DMS53 treated with DMSO at 0.1 percent for 48 hours (cell line): ENCODE measurements at regions not wholly inside any gene's neighbourhood (a gene's known extent, or its start where the extent isn't known, plus 50 kb on each side); places are given as distances from the start of the nearest gene placed in this dataset.

ENCODE experiments used
- DNase-seq: peaks from one replicate; lab custom pipeline; 2025; ENCODE audit not compliant: unreplicated experiment; lab: John Stamatoyannopoulos, UW

DNA sequence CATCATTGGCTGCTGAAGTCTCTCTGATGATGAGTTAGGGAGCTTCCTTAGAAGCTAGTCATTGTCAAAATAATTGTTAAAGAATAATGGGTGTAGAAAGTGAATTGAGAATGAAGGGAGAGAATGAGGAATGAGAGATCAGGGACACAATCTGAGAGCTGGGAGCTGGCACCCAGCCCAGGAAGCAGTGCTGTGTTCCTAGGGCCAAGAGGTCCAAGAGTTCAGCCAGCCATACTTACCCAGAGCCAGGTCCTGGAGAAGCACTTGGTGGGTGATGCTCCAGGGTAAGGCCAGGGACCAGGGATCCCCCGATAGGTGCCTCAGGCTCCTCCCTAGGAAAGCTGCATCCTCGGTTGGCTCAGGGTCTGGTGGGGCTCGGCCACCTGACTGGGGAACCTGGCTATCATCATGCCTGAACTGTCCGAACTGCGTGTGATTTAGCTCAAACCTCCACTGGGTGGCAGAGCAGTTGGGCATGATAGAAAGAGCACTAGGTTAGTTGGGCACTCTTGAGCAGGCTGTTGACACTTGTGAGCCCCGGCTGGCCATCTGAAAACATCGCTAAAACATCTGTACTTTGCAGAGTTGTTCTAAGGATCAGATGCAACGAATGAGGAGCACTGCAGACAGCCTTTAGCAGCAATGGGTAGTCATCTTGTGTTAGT lies 123.9 kb upstream of the NCAM1 start:
- DNase-seq: peak; percentile 62

- DNase-seq: no peak
Measured at GRCh38 chr11:112839051-112839450, 122.2 kb upstream of the NCAM1 start.

DNA sequence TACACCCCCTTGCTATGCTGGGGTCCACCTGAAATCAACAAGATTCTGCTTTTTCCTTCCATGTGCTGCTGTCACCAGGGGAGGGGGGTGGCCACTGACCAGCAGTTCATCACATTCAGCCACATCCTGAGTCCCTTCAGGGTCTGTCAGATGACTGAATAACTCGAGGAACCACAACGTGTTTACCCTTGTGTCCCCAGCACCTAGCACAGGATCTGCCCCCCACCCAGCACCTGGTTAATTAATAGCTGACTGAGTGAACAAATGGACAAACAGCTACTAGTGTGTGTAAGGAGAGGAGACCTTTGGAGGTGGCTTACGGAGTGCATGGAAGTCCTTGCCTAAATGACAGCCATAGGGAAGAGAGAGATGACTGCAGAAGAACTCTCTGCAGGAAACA lies 119.5 kb upstream of the NCAM1 start:
- DNase-seq: no peak

GRCh38 chr11:112842151-112842550 lies 119.1 kb upstream of the NCAM1 start:
- DNase-seq: no peak

DNA sequence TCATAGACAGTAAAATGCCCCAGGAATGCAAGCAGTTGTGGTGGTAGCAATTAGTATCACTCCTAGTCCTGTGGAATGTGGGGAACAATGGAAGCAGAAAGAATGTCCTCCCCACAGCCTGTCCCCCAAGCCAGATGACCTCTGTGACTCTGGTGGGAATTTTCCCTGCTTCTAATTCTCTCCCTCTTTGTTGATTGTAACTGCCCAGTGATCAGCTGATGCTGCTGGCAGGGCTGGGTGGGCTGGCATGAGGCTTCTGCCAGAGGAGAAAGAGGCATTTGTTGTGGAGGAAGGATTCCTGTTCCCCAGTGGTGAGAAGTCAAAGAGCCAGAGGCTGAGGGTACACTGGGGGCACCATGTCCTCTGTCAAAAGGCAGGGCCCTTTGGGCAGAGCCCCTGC lies 116.7 kb upstream of the NCAM1 start:
- no peak for DNase-seq

GRCh38 chr11:112847568-112847967 lies 113.7 kb upstream of the NCAM1 start:
- DNase-seq: no peak

GRCh38 chr11:112852143-112852866 lies 108.9 kb upstream of the NCAM1 start:
- DNase-seq: no peak

- no peak for DNase-seq
Measured at GRCh38 chr11:112856133-112856532, 105.1 kb upstream of the NCAM1 start.

DNA sequence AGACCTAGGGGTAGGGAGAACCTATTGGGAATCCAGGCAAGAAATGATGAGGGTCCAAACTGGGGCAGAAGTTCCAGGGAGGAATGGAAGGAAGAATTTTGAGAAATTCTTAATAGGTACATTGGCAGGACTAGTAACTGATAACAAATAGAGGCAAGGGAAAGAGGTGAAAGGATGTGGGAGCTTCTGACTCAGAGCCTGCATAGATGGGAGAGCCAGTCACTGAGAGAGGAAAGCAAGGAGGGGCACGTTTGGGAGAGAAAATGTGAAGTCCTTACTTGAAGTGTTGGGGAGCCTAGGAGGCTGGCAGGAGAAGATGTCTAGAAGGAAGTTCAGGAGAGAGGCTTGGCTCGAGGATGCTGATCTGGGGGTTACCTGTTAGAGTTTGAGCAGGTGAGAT lies 104.6 kb upstream of the NCAM1 start:
- no peak for DNase-seq

- DNase-seq: no peak
Measured at GRCh38 chr11:112858289-112859023, 102.8 kb upstream of the NCAM1 start.

- DNase-seq: no peak
Measured at GRCh38 chr11:112859787-112860186, 101.4 kb upstream of the NCAM1 start.

GRCh38 chr11:112861356-112861755 lies 99.9 kb upstream of the NCAM1 start:
- DNase-seq: no peak

DNA sequence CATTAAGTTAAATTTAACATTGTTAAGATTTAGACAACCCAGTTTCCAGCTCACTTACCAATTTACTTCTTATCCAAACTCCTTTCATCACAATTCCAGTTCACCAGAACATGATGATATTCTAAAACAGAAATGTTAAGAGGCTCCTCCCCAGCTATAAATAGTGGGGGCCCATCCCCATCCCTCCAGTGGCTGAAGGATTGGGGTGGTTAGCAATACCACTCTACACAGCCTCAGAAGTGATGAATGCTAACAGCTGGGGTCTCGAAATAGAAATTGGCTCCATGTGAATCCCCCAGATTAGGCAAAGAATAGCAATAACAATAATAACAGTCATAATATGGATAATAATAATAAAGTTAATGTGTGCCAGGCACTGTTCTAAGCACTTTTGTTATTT lies 97.9 kb upstream of the NCAM1 start:
- no peak for DNase-seq

DNA sequence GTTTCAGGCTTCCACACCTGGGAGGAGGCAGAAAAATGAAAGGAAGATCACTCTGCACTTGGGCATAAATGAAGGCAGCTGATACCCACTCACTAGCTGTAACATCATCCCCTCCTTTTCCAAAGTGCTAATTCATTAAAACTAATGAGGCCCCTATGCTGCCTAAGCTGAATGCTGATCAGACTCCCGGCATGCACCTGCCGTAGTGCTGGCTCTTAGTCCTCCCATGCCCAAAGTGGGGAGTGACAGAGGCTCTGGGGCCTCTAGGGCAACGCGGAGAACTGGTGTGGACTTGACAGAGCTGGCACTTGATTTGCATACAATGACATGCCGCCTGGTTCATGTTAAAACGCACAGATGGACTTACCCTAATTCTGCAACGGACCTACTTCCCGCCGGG lies 96.5 kb upstream of the NCAM1 start:
- DNase-seq: no peak

DNA sequence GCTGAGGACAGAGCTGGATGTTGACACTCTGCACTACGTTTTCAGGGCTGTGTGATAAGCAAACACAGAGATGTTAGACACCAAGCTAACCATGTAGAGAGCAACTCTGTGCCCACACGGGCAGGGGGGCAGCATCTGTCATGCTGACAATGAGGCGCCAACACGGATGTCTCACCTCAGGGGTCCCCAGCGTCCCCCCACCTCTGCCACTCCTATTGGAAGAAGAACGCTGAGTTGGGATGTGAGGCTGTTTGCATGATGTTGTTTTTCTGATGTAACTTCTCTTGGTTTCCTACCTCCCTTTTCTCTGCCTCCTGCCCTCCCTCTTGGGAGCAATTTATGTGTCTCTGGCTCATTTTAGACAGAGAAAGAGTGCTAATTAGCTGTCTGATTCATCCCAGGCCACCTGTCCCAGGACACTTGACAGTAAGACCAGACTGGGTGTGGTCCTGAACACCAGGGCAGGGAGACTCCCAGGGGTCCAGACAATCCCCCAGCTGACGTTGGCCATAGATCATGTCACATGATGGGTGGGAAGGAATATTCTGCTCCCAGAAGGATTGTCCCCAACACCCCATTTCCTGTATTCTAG lies 89.2 kb upstream of the NCAM1 start:
- no peak for DNase-seq

DNA sequence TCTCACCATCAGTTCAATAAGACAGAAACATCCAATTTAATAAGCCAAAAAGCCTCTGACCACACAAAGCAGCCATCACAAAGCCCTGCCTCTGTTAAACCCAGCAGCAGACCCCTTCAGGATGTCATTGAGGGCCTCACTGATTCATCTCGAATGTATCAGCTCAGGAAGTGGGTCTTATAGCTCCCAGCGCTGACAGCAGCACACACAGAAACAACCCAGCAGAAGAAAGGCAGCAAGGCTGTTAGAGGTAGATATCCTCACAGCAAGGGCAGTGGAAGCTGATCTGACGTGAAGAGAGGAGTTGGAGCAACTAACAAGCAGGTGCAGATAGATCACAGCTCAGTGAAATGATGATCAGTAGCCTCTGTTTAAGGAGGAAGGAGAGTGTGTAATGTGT lies 86.2 kb upstream of the NCAM1 start:
- no peak for DNase-seq

GRCh38 chr11:112877581-112877980 lies 83.6 kb upstream of the NCAM1 start:
- no peak for DNase-seq

DNA sequence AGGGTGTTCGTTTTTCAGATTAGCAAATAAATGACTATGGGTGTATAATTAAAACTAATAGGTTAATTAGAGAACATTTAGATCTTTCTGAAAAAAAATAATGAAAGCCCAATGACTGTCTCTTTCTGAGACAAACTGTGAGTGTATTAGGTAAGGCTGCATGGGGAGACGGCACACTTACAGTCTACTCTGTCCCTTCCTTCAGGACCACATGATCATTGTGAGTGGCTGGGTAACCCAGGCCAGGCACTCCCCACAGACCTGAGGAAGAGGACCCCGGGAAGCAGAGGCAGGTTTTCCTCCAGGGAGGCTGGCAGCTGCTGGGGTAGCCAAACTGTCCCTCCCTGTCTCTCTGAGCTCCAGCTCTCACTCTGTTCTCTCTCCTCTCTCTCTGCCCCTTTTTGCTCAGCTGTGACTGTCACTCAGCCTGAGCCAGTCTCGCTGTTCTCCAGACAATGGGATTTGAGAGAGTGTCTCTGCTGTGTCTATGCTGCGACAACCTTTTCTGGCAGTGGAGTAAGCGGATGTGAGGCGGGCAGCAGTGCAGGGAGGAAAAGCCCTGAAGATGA lies 83.1 kb upstream of the NCAM1 start:
- no peak for DNase-seq

DNA sequence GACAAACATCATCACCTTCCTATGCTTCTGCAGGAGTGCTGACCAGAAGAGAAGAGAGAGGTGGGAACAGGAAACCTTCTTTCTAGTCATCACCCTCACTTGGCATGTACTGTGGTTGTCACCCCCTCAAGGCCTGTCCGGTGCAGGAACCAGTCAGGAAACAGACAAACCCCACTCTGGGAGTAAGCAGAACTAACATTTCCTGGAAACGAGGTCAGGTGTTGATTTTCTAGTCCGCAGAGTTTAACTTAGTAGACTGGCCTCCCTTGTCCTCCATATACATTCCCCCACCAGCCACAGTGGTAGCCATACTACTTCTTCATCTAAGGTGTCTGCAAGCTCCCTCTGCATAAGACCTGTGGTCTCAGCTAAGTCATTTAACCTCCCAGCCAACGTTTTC lies 80.7 kb upstream of the NCAM1 start:
- no peak for DNase-seq

GRCh38 chr11:112881461-112881860 lies 79.8 kb upstream of the NCAM1 start:
- peak; percentile 87 for DNase-seq
